NCI-H2107 (cell line): ENCODE measurements at regions not wholly inside any gene's neighbourhood (a gene's known extent, or its start where the extent isn't known, plus 50 kb on each side); places are given as distances from the start of the nearest gene placed in this dataset.
"Not testable (repeated sequence)": the region's sequence is repeated elsewhere in the genome, so short reads cannot be mapped to it uniquely, and the experiment has no call there.

Experiments used
- DNase-seq: peaks from one replicate; lab custom pipeline; 2025; lab: John Stamatoyannopoulos, UW

GRCh38 chr12:61916831-61917230 lies 343.4 kb upstream of the USP15 start:
- DNase-seq = no peak

- no peak for DNase-seq
Measured at GRCh38 chr12:61919686-61920085, 340.5 kb upstream of the USP15 start.

GRCh38 chr12:61920230-61920629 lies 340.0 kb upstream of the USP15 start:
- DNase-seq = no peak

GRCh38 chr12:61923152-61923551 lies 337.1 kb upstream of the USP15 start:
- DNase-seq = no peak

- no peak for DNase-seq
Measured at GRCh38 chr12:61934564-61934963, 325.6 kb upstream of the USP15 start.

GRCh38 chr12:61939977-61940376 lies 320.2 kb upstream of the USP15 start:
- DNase-seq = no peak

- no peak for DNase-seq
Measured at GRCh38 chr12:61956545-61956944, 303.7 kb upstream of the USP15 start.

- DNase-seq = no peak
Measured at GRCh38 chr12:61974461-61974860, 285.7 kb upstream of the USP15 start.

GRCh38 chr12:61985830-61986229 lies 274.4 kb upstream of the USP15 start:
- DNase-seq = no peak

GRCh38 chr12:61987173-61987572 lies 273.0 kb upstream of the USP15 start:
- DNase-seq = no peak

GRCh38 chr12:61991661-61992060 lies 268.5 kb upstream of the USP15 start:
- no peak for DNase-seq

- peak; percentile 19 for DNase-seq
Measured at GRCh38 chr12:61993734-61994345, 266.4 kb upstream of the USP15 start.

- DNase-seq = no peak
Measured at GRCh38 chr12:61996717-61997116, 263.5 kb upstream of the USP15 start.

GRCh38 chr12:61998791-61999190 lies 261.4 kb upstream of the USP15 start:
- DNase-seq = no peak

GRCh38 chr12:61999311-61999710 lies 260.9 kb upstream of the USP15 start:
- no peak for DNase-seq

- DNase-seq = no peak
Measured at GRCh38 chr12:62001424-62001823, 258.8 kb upstream of the USP15 start.

GRCh38 chr12:62003226-62003625 lies 257.0 kb upstream of the USP15 start:
- DNase-seq = no peak

- no peak for DNase-seq
Measured at GRCh38 chr12:62003701-62004100, 256.5 kb upstream of the USP15 start.

GRCh38 chr12:62005615-62006014 lies 254.6 kb upstream of the USP15 start:
- no peak for DNase-seq

- DNase-seq = no peak
Measured at GRCh38 chr12:62006076-62006732, 254.0 kb upstream of the USP15 start.

GRCh38 chr12:62008703-62009102 lies 251.5 kb upstream of the USP15 start:
- no peak for DNase-seq

- DNase-seq = no peak
Measured at GRCh38 chr12:62009445-62009844, 250.8 kb upstream of the USP15 start.

- DNase-seq = not testable (repeated sequence)
Measured at GRCh38 chr12:62010331-62010906, 249.8 kb upstream of the USP15 start.

GRCh38 chr12:62010973-62011372 lies 249.2 kb upstream of the USP15 start:
- DNase-seq = not testable (repeated sequence)
